GM19468 (cell line): ENCODE measurements at regions not wholly inside any gene's neighbourhood (a gene's known extent, or its start where the extent isn't known, plus 50 kb on each side); places are given as distances from the start of the nearest gene placed in this dataset.

Experiments used
- ATAC-seq: cut with Tn5 transposase; IDR thresholded peaks from one replicate; pipeline ENCODE4 v1.9.1; 2021; ENCODE audit warnings: mild to moderate bottlenecking, moderate library complexity, moderate number of reproducible peaks; ENCODE audit not compliant: unreplicated experiment; ENCODE audit errors: extremely low read depth

GRCh38 chr10:123398180-123398591, 244.0 kb downstream of the BUB3 start:
- ATAC-seq: peak; percentile 48

DNA sequence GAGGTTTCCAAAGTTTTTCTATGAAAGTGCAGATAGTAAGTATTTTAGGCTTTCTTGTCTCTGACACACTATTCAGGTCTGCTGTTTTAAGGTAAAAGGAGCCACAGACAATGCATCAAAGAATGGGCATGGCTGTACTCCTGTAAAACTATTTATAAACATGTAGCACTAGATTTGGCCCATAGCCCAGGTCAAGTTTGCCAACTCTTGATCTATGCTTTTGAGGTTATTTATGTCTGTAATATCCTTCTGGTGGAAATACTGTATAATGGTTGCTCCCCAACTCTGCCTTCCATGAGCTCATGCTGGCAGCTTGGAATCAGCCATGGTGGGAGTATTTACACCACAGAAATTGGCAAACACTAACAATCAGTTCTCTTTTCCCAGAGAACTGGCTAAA, 244.6 kb downstream of the BUB3 start:
- ATAC-seq: no peak

GRCh38 chr10:123399276-123399839, 245.2 kb downstream of the BUB3 start:
- no peak for ATAC-seq

- ATAC-seq: no peak
Observed at GRCh38 chr10:123402021-123402420, 247.8 kb downstream of the BUB3 start.

- ATAC-seq: peak; percentile 71
Observed at GRCh38 chr10:123402656-123403055, 248.5 kb downstream of the BUB3 start.

DNA sequence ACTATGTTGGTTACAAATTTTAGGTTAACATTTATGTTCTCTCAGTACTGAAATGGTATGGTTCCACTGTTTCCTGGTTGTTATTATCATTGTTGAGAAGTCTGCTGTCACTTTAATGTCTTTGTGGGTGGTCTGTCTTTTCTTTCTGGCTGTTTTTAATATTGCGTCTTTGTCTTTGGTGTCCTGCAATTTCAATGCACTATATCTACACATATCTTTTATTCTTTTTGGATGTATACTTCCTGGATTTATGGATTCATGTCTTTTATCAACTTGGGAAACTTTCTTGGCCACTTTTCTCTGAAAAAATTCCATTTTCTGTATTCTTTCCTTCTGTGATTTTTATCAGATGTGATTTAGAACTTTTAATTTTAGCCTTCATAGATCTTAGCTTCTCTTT, 250.2 kb downstream of the BUB3 start:
- ATAC-seq: no peak

DNA sequence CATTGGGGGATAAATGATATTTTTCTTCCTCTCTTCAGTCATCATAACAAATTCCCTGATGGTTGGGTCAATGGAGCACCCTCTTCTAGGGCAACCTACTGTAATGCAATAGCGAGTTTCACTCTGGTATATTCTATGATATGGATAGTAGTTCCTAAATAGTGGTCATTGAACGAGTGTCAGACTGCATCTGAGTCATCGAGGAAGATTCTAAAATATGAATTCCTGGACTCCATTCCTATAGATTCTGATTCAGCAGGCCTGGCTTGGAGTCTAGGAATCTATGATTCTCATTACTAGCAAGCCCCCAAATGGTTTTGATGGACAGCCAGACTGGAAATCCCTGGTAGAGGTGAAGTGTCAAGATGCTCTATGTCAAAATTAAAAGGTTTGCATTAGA, 254.5 kb downstream of the BUB3 start:
- ATAC-seq: no peak

GRCh38 chr10:123409426-123409825, 255.2 kb downstream of the BUB3 start:
- ATAC-seq: no peak

DNA sequence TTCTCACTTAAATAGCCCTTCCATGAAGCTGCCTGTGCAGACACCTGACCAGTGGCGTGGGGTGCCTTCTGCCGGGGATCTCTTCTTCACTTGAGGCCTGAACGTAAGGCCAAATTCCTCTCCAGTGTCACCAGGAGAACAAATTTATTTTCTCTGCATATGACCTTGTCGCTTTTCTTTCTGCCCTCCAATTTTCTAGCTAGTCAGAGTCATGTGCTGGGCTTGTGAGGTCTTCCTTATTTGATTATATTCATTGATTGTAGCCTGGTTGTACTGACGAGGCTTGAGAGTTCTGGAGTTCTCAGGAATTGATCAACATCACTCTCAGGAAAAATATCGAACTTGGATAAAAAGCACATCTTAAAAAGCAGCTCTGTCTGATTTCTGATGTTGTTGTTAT, 255.7 kb downstream of the BUB3 start:
- ATAC-seq: no peak

DNA sequence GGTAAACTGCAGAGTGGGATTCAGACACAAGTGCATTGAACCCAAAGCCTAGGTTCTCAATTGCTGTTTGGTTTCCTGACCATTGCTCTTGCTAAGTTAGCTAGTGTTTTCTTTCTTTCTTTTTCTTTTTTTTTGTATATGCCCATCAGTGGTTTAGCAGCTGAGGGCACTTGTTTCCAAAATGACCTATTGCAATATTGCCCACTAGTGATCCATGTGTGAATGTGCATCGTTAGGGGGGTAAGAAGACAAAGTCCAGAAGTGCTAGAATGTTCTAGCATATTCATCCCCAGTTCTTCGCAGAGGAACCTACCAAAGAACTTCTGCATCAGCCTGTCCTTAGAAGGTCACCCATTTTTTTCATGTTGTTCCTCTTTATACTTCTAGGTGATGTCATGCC, 252.8 kb upstream of the GPR26 start:
- ATAC-seq: peak; percentile 49

- ATAC-seq: no peak
Observed at GRCh38 chr10:123415523-123415922, 250.6 kb upstream of the GPR26 start.

- ATAC-seq: no peak
Observed at GRCh38 chr10:123417414-123417813, 248.7 kb upstream of the GPR26 start.

DNA sequence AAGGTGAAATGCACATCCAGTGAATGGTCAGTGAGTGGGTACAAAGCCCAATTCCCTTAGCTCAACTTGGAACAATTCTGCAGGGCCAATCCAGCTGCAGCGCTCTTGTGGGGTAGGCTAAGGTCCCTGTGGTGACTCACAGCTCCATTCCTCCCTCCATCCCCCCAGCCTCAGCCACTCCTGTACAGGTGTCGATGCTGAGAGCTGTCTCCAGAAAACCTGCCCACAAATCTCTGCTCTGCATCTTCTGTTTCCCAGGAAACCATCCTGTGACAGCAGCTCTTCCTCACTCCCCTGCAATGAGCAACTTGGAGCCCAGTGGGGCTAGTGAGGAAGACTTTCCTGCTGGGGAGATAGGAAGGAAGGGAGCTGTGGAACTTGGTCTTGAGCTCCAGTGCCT, 244.7 kb upstream of the GPR26 start:
- no peak for ATAC-seq

GRCh38 chr10:123422261-123422660, 243.9 kb upstream of the GPR26 start:
- no peak for ATAC-seq

DNA sequence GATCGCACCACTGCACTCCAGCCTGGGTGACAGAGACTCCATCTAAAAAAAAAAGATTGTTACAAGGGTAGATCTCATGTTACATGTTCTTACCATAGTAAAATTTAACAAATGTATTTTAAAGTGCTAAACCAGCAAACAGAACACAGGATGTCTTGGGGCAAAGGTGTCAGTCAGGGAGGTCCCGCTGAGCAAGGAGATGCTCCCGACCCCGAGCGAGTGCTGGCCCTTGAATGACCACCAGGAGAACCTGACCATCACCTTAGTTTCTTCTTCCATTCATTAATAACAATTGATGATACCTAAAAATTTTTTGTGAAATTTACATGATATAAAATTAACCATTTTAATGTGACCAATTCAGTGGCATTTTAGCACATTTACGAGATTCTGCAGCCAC, 241.6 kb upstream of the GPR26 start:
- no peak for ATAC-seq

DNA sequence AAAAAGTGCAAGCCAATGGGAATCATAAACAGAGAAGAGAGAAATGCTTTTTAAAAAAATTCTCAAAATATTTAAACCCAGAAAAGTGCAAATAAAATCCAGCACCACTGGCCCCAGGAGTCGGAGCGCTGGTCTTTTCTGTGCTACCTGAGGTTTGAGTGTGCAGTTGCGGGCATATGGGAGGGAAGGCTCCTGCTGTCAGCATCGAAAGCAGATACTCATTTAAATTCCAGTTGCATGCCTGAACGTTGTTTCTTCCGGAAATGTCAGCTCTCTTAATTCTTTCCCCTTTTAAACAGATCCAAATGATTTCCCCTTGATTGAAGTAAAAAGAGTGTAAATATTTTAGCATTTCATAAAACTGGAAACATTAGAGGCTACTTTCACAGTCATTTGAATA, 240.5 kb upstream of the GPR26 start:
- ATAC-seq: no peak

DNA sequence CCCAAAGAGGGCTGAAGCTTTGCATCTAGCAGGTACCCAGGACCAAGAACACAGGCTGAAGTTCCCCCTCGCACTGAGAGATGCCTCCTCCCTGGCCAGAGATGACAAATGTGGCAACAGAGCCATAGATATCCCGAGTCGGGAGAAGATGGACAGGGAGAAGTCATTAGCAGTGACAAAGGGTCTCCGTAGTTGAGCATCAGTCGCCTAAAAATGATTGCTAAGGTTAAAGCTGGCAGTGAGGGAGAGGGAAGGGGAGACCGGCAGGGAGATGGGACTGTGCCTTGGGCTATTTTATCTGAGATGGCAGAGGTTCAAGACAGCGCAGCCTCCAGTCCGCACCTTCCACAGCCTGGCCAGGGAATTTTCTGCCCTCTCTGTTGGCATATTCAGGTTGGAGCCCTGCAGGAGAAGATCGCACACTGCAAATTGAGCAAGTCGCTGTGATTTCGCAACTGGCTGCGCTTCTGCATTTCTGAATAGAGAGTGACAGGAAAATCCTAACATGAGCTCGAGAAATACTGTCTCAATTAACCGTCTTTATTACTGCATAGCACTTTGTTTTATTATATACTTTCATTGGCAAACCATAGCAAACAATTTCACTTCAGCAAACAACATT, 238.9 kb upstream of the GPR26 start:
- no peak for ATAC-seq

DNA sequence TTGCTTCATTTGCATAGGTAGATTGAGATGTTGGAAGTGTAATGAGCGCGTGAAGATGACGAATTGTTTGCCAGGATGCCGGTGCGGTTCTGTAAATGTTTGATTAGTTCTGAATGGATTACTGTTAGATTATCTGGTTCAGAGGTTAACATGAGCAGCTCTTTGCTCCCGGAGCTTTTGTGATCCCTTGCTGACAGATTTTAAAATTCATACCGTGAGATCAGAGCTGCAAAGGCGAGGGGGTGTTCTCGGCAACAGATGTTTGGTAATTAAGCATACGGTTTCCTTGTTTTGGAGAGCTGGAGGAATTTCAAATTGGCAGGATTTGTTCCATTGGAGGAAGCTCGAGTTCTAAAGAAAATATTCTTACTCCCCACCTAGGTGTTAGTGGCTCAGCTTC, 237.8 kb upstream of the GPR26 start:
- ATAC-seq: no peak

- no peak for ATAC-seq
Observed at GRCh38 chr10:123429706-123430221, 236.4 kb upstream of the GPR26 start.

GRCh38 chr10:123433539-123433938, 232.6 kb upstream of the GPR26 start:
- ATAC-seq: no peak

DNA sequence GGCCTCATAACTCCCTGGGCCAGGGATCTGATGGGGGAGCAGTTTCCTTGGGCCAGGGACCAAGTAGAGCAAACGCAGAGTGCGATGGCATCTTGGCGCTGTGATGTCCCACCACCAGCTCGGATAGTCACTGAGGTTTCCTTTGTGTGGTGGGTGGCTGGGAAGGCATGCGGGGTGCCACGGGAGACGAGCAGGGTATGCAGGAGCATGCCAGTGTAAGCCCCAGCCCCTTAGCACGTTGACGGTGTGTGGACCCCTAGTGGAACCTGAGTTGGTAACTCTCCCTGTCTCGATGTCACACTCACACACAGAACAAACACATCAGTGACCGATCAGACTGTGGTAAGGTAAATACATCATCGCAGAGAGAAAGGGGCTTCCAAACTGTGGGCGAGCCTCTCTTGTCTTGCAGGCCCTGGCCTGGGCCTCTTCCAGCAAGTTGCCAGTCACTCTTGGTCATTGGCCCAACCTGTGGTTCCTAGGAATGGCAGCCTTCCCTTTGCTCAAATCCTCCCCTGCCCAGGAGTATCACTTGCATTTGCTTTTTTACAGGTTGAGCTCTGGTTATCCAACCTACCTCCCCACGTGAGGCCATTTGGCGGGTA, 231.6 kb upstream of the GPR26 start:
- ATAC-seq: no peak

GRCh38 chr10:123442901-123443300, 223.3 kb upstream of the GPR26 start:
- ATAC-seq: peak; percentile 80
